Lower leg skin (tissue), 3 donors: ENCODE measurements at regions not wholly inside any gene's neighbourhood (a gene's known extent, or its start where the extent isn't known, plus 50 kb on each side); places are given as distances from the start of the nearest gene placed in this dataset.

Experiments
- CTCF ChIP-seq, 3 donors: fragments of 450-650 bp; IDR thresholded peaks; one replicate each; pipeline ENCODE4 v1.5.1; 2016; ENCODE audit warnings: antibody characterized with exemption in 3 of 3, mild to moderate bottlenecking in 3 of 3, moderate library complexity in 2 of 3
- POLR2A ChIP-seq, 2 donors: fragments of 450-650 bp; IDR thresholded peaks; one replicate each; pipeline ENCODE4 v1.6.1; 2016 to 2017; ENCODE audit warnings: antibody characterized with exemption in 2 of 2, mild to moderate bottlenecking in 1 of 2, moderate library complexity in 1 of 2

- TF ChIP-seq CTCF (IDR thresholded peaks at IDR 0.05) (no peak), POLR2A (IDR thresholded peaks at IDR 0.05) (no peak)
Observed at GRCh38 chr6:121904559-121904958, 469.1 kb downstream of the GJA1 start.
